ENCODE measurements at regions not wholly inside any gene's neighbourhood (a gene's known extent, or its start where the extent isn't known, plus 50 kb on each side); places are given as distances from the start of the nearest gene placed in this dataset.

DNA sequence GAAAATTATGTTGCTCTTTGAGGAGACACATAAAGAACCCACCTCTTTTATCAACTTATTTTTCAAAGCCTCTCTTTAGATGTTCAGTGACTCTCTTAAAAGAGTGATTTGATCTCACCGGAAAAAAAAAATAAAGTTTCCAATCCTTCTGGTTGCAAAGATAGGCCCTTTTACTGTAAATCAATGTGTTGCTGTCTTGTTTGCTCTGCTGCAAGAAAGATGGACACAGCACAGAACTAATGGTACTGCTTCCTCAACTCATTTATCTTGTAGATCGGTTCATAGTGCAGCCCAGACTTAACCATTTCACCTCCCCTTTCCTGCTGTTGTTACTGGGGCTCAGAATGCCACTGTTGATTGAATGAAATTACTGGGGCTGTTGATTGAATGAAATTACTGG, 388.9 kb upstream of the KLF12 start:
- Histone ChIP-seq H3K14ac (ENCODE audit: insufficient read length) (no peak overlapping the region), H4K8ac (ENCODE audit: extremely low read depth, insufficient read depth, low read length) (no peak overlapping the region), H2AK5ac (ENCODE audit: low read depth, low read length) (no peak overlapping the region), H2BK120ac (replicated peaks; ENCODE audit: low read depth, low read length) (no peak overlapping the region), H3K36me3 (ENCODE audit: control insufficient read depth in 2 of 4, insufficient read depth in 4 of 4, low read length in 3 of 4) (no peaks in the 10 kb centered on the region), H3K27me3 (replicated peaks in 1 of 4; ENCODE audit: control insufficient read depth in 3 of 4, extremely low read depth in 1 of 4, insufficient read depth in 3 of 4, low read length in 3 of 4) (no peaks in the 10 kb centered on the region), H3K4me1 (replicated peaks in 1 of 4; ENCODE audit: control insufficient read depth in 3 of 4, insufficient read depth in 4 of 4, low read length in 3 of 4) (no peaks in the 10 kb centered on the region), H2AFZ (ENCODE audit: low read length) (no peak overlapping the region), H2BK20ac (ENCODE audit: low read length) (no peak overlapping the region), H4K91ac (replicated peaks; ENCODE audit: insufficient read length, low read length) (no peak overlapping the region), H3K27ac (ENCODE audit: low read depth, low read length) (no peak overlapping the region), H4K20me1 (replicated peaks in 1 of 2; ENCODE audit: control insufficient read depth in 1 of 2, insufficient read depth in 2 of 2, low read length in 2 of 2) (no peaks in the 10 kb centered on the region), H3K9ac (replicated peaks in 1 of 4; ENCODE audit: extremely low read depth in 1 of 4, low read depth in 3 of 4, low read length in 3 of 4) (no peak overlapping the region), H3K4me2 (ENCODE audit: insufficient read depth in 1 of 2, low read depth in 2 of 2, low read length in 2 of 2) (no peak overlapping the region), H3K79me2 (ENCODE audit: control insufficient read depth in 1 of 2, insufficient read depth in 2 of 2, low read length in 2 of 2) (no peaks in the 10 kb centered on the region), H4K5ac (ENCODE audit: insufficient read length, low read depth, low read length) (no peak overlapping the region), H3K9me3 (ENCODE audit: insufficient read depth in 2 of 2, low read depth in 1 of 2, low read length in 1 of 2) (no peaks in the 10 kb centered on the region), H2BK12ac (ENCODE audit: low read depth, low read length) (no peak overlapping the region), H3K4ac (replicated peaks; ENCODE audit: insufficient read length, low read depth, low read length) (no peak overlapping the region), H3K23ac (ENCODE audit: insufficient read length) (no peak overlapping the region), H3K4me3 (ENCODE audit: extremely low read depth in 1 of 4, insufficient read depth in 2 of 4, low read depth in 3 of 4, low read length in 4 of 4) (no peak overlapping the region), H2BK15ac (ENCODE audit: low read length) (no peak overlapping the region), H2BK5ac (ENCODE audit: low read depth, low read length) (no peak overlapping the region), H3K56ac (replicated peaks; ENCODE audit: insufficient read length, low read depth, low read length) (no peak overlapping the region), H3K23me2 (ENCODE audit: low read depth, low read length) (no peaks in the 10 kb centered on the region), H3K18ac (ENCODE audit: extremely low read depth, low read length) (no peak overlapping the region), H3K79me1 (ENCODE audit: low read depth, low read length) (no peaks in the 10 kb centered on the region)
- ChIA-PET POLR2A (ENCODE audit: partially characterized antibody) (no interaction called here), CTCF (ENCODE audit: partially characterized antibody) (no interaction called here)
- FAIRE-seq (no peak), DNase-seq (ENCODE audit: low read depth in 1 of 2, low spot score in 2 of 2) (no peak)
- WGBS, 2 experiments (ENCODE audit: extremely low coverage in 1 of 2, insufficient coverage in 1 of 2, insufficient read length in 1 of 2, insufficient replicate concordance in 2 of 2, low coverage in 1 of 2, low lambda C conversion rate in 2 of 2, missing lambda C conversion rate in 1 of 2): 79% methylated on average over 2 of the region's 2 CpGs; no CpG with 5 or more reads in 1 of the 2 experiments
- TF ChIP-seq GTF2F1 (IDR thresholded peaks at IDR 0.05; ENCODE audit: borderline replicate concordance, low read depth, low read length) (no peak), CHD2 (IDR thresholded peaks at IDR 0.05; ENCODE audit: low read length) (no peak), TEAD4 (IDR thresholded peaks at IDR 0.05; ENCODE audit: low read depth, low read length) (no peak), SUZ12 (IDR thresholded peaks at IDR 0.05; ENCODE audit: low read length) (no peak)
- TF ChIP-seq, protein P1, sequence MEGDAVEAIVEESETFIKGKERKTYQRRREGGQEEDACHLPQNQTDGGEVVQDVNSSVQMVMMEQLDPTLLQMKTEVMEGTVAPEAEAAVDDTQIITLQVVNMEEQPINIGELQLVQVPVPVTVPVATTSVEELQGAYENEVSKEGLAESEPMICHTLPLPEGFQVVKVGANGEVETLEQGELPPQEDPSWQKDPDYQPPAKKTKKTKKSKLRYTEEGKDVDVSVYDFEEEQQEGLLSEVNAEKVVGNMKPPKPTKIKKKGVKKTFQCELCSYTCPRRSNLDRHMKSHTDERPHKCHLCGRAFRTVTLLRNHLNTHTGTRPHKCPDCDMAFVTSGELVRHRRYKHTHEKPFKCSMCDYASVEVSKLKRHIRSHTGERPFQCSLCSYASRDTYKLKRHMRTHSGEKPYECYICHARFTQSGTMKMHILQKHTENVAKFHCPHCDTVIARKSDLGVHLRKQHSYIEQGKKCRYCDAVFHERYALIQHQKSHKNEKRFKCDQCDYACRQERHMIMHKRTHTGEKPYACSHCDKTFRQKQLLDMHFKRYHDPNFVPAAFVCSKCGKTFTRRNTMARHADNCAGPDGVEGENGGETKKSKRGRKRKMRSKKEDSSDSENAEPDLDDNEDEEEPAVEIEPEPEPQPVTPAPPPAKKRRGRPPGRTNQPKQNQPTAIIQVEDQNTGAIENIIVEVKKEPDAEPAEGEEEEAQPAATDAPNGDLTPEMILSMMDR (IDR thresholded peaks at IDR 0.05; ENCODE audit: control extremely low read depth in 1 of 3, insufficient read depth in 1 of 3, low read depth in 1 of 3, low read length in 3 of 3): no peak
